ENCODE measurements at regions not wholly inside any gene's neighbourhood (a gene's known extent, or its start where the extent isn't known, plus 50 kb on each side); places are given as distances from the start of the nearest gene placed in this dataset.

- Histone ChIP-seq H3K9me3 (ENCODE audit: low read depth, low read length) (no peaks in the 10 kb centered on the region), H3K27me3 (ENCODE audit: insufficient read depth, low read length) (no peaks in the 10 kb centered on the region), H3K4me1 (ENCODE audit: insufficient read depth, low read length) (no peaks in the 10 kb centered on the region), H3K4me3 (ENCODE audit: low read length) (no peak overlapping the region)
These were observed 196.7 kb upstream of the LNX1 start for GRCh38 chr4:53788011-53788410.

DNA sequence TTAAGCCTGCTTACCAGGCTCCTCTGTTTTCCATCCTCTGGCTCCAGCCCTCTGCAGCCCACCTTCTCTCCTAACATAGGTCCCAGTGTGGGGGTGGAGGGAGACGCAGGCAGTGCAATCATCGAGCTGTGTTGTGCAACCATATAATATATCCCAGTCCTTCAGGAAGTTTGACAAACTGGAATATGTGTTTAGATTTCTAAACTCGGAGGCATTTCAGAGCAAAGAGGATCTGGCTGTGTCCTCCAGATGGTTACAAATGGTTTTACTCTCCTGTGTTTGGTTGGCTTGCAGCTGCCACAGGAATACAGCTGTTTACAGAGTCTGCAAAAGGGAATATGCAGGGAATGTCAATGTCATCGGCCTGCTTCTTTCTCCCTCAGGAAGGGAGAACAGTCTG, 195.3 kb upstream of the LNX1 start:
- Histone ChIP-seq H3K4me1 (ENCODE audit: insufficient read depth, low read length) (no peaks in the 10 kb centered on the region), H3K4me3 (ENCODE audit: low read length) (no peak overlapping the region), H3K27me3 (ENCODE audit: insufficient read depth, low read length) (no peaks in the 10 kb centered on the region), H3K9me3 (ENCODE audit: low read depth, low read length) (no peaks in the 10 kb centered on the region)

DNA sequence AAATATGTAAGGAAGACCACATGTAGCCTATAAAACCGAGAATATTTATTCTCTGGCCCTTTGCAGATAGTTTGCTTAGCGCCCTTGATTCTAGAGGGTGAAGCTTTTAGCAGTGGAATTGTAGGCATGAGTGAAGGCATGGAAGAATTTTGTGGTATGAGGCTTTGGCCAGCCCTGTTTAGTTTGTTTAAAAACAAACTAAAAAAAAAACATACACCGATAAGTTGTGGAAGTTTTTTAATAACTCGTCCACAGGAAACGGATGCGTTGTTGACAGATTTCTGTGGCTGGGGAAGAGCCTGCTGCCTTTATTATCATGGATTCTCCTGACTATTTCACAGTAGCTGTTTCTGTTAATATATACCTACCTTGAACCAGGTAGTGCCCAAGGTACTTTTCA, 194.7 kb upstream of the LNX1 start:
- H3K27me3 ChIP-seq (ENCODE audit: insufficient read depth, low read length), result no peaks in the 10 kb centered on the region
- no peaks in the 10 kb centered on the region for H3K4me1 ChIP-seq (ENCODE audit: insufficient read depth, low read length)
- no peaks in the 10 kb centered on the region for H3K9me3 ChIP-seq (ENCODE audit: low read depth, low read length)
- no peak overlapping the region for H3K4me3 ChIP-seq (ENCODE audit: low read length)

GRCh38 chr4:53784112-53784511, 192.8 kb upstream of the LNX1 start:
- H3K4me1 ChIP-seq (ENCODE audit: insufficient read depth, low read length), result no peaks in the 10 kb centered on the region
- H3K4me3 ChIP-seq (ENCODE audit: low read length), result no peak overlapping the region
- no peaks in the 10 kb centered on the region for H3K27me3 ChIP-seq (ENCODE audit: insufficient read depth, low read length)
- no peaks in the 10 kb centered on the region for H3K9me3 ChIP-seq (ENCODE audit: low read depth, low read length)

- Histone ChIP-seq H3K4me3 (ENCODE audit: low read length) (no peak overlapping the region), H3K27me3 (ENCODE audit: insufficient read depth, low read length) (no peaks in the 10 kb centered on the region), H3K4me1 (ENCODE audit: insufficient read depth, low read length) (no peaks in the 10 kb centered on the region), H3K9me3 (ENCODE audit: low read depth, low read length) (no peaks in the 10 kb centered on the region)
These were observed 192.0 kb upstream of the LNX1 start for GRCh38 chr4:53783208-53783859.

GRCh38 chr4:53782458-53782845, 191.2 kb upstream of the LNX1 start:
- no peaks in the 10 kb centered on the region for H3K9me3 ChIP-seq (ENCODE audit: low read depth, low read length)
- no peak overlapping the region for H3K4me3 ChIP-seq (ENCODE audit: low read length)
- H3K27me3 ChIP-seq (ENCODE audit: insufficient read depth, low read length), result no peaks in the 10 kb centered on the region
- H3K4me1 ChIP-seq (ENCODE audit: insufficient read depth, low read length), result no peaks in the 10 kb centered on the region

- H3K27me3 ChIP-seq (ENCODE audit: insufficient read depth, low read length), result no peaks in the 10 kb centered on the region
- no peaks in the 10 kb centered on the region for H3K9me3 ChIP-seq (ENCODE audit: low read depth, low read length)
- no peak overlapping the region for H3K4me3 ChIP-seq (ENCODE audit: low read length)
- no peaks in the 10 kb centered on the region for H3K4me1 ChIP-seq (ENCODE audit: insufficient read depth, low read length)
These were observed 190.6 kb upstream of the LNX1 start for GRCh38 chr4:53781629-53782457.

GRCh38 chr4:53780736-53781400, 189.6 kb upstream of the LNX1 start:
- no peaks in the 10 kb centered on the region for H3K27me3 ChIP-seq (ENCODE audit: insufficient read depth, low read length)

DNA sequence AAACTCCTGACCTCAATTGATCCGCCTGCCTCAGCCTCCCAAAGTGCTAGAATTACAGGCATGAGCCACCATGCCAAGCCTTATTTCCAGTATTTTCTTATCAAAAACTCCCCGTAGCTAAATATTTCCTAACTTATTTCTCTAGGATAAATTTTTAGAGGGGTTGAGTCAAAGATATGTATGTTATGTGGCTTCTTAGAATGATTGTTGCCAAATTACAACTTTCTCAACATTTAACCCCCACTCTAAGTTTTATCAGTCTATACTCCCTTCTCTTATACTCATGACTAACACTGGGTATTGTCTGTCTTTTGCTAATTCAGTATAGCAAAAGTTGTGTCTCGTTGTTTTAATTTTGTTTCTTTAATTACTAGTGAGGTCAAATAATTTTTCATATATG, 187.7 kb upstream of the LNX1 start:
- Histone ChIP-seq H3K4me1 (ENCODE audit: insufficient read depth, low read length) (no peaks in the 10 kb centered on the region), H3K27me3 (ENCODE audit: insufficient read depth, low read length) (no peaks in the 10 kb centered on the region), H3K9me3 (ENCODE audit: low read depth, low read length) (no peaks in the 10 kb centered on the region), H3K4me3 (ENCODE audit: low read length) (no peak overlapping the region)

More at GRCh38 chr4:53780736-53781400, 189.6 kb upstream of the LNX1 start:
- no peak overlapping the region for H3K4me3 ChIP-seq (ENCODE audit: low read length)
- no peaks in the 10 kb centered on the region for H3K9me3 ChIP-seq (ENCODE audit: low read depth, low read length)
- H3K4me1 ChIP-seq (ENCODE audit: insufficient read depth, low read length), result no peaks in the 10 kb centered on the region

DNA sequence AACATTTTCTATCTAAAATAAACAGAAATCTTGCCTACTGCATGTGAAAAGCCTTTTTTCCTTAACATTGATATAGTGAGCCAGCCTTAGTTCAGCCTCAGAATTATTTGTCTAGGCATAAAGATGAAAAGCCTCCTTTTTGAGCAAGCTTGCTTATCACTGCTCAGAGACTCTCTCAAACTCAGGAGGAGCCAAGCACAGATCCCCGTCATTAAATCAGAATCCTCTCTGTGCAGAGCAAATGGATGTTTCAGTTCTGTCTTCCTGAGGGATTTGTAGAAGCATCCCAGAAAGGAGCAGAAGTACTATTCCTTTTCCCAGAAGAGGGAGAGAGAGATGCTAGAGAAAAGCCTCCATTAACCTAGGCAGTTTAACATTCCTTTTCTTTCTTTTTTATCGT, 186.9 kb upstream of the LNX1 start:
- Histone ChIP-seq H3K27me3 (ENCODE audit: insufficient read depth, low read length) (no peaks in the 10 kb centered on the region), H3K9me3 (ENCODE audit: low read depth, low read length) (no peaks in the 10 kb centered on the region), H3K4me3 (ENCODE audit: low read length) (no peak overlapping the region), H3K4me1 (ENCODE audit: insufficient read depth, low read length) (no peaks in the 10 kb centered on the region)

- no peaks in the 10 kb centered on the region for H3K9me3 ChIP-seq (ENCODE audit: low read depth, low read length)
- H3K4me3 ChIP-seq (ENCODE audit: low read length), result no peak overlapping the region
- no peaks in the 10 kb centered on the region for H3K4me1 ChIP-seq (ENCODE audit: insufficient read depth, low read length)
- no peaks in the 10 kb centered on the region for H3K27me3 ChIP-seq (ENCODE audit: insufficient read depth, low read length)
These were observed 186.1 kb upstream of the LNX1 start for GRCh38 chr4:53777244-53777984.

- H3K4me1 ChIP-seq (ENCODE audit: insufficient read depth, low read length), result no peaks in the 10 kb centered on the region
- H3K4me3 ChIP-seq (ENCODE audit: low read length), result no peak overlapping the region
- no peaks in the 10 kb centered on the region for H3K27me3 ChIP-seq (ENCODE audit: insufficient read depth, low read length)
- no peaks in the 10 kb centered on the region for H3K9me3 ChIP-seq (ENCODE audit: low read depth, low read length)
These were observed 184.9 kb upstream of the LNX1 start for GRCh38 chr4:53776141-53776540.

DNA sequence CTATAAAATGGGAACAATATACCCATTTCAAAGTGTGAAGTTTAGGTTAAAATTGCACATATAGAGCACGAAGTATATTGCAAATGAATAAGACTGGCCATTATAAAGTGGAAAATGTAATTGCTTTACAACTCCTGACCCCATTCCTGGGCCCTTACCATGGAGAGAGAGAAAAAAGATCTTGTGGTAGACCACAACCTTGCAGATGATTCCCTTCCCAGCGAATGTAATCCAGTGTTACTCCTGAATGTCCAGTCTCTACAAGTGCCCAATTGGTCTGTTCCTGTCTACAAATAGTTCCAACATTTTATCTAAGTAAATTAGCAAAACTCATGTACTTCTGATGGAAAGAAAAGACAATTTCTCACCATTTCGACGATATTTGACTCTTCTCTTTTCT, 184.1 kb upstream of the LNX1 start:
- H3K9me3 ChIP-seq (ENCODE audit: low read depth, low read length), result no peaks in the 10 kb centered on the region
- no peaks in the 10 kb centered on the region for H3K4me1 ChIP-seq (ENCODE audit: insufficient read depth, low read length)
- no peak overlapping the region for H3K4me3 ChIP-seq (ENCODE audit: low read length)
- no peaks in the 10 kb centered on the region for H3K27me3 ChIP-seq (ENCODE audit: insufficient read depth, low read length)

- no peaks in the 10 kb centered on the region for H3K27me3 ChIP-seq (ENCODE audit: insufficient read depth, low read length)
- no peak overlapping the region for H3K4me3 ChIP-seq (ENCODE audit: low read length)
- H3K4me1 ChIP-seq (ENCODE audit: insufficient read depth, low read length), result no peaks in the 10 kb centered on the region
- no peaks in the 10 kb centered on the region for H3K9me3 ChIP-seq (ENCODE audit: low read depth, low read length)
These were observed 180.0 kb upstream of the LNX1 start for GRCh38 chr4:53771326-53771725.

DNA sequence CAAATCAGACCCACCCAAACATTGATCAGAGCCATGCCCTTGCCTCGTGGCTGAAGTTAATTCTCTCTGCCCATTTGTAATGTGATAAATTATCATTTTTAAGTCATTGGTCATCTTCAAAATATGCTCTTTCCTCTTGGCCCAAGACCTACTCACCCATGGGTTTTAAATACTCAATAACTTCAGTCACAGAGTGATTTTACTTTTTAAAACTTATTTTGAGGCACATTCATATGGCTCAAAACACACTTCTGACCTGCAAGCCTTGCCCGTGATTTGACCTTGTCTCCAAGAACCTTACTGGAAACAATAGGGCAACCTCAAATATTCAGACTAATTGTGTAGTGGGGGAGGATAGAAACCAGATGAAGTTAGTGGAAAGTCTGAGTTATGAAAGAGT, 176.2 kb upstream of the LNX1 start:
- Histone ChIP-seq H3K4me3 (ENCODE audit: low read length) (no peak overlapping the region), H3K4me1 (ENCODE audit: insufficient read depth, low read length) (no peaks in the 10 kb centered on the region), H3K9me3 (ENCODE audit: low read depth, low read length) (no peaks in the 10 kb centered on the region), H3K27me3 (ENCODE audit: insufficient read depth, low read length) (no peaks in the 10 kb centered on the region)
